Naive B cell (primary cell): ENCODE measurements at regions not wholly inside any gene's neighbourhood (a gene's known extent, or its start where the extent isn't known, plus 50 kb on each side); places are given as distances from the start of the nearest gene placed in this dataset.
"Not testable (repeated sequence)": the region's sequence is repeated elsewhere in the genome, so short reads cannot be mapped to it uniquely, and the experiment has no call there.

Experiments used
- ATAC-seq, 2 donors: fragments of 150-1000 bp; cut with Tn5 transposase; 2 replicates each; pipeline ENCODE4 v1.10.0; 2021; ENCODE audit warnings: low read depth in 2 of 2, mild to moderate bottlenecking in 2 of 2, moderate library complexity in 2 of 2
- DNase-seq: peaks from one replicate; pipeline ENCODE4 v3.0.0; 2022
- H3K27ac Mint-ChIP-seq, 6 donors: one replicate each; pipeline ENCODE4 v1.8.0; 2020 to 2022; ENCODE audit warnings: mild to moderate bottlenecking in 6 of 6, mixed read lengths in 6 of 6, moderate library complexity in 5 of 6, inconsistent platforms in 2 of 6
- H3K27me3 Mint-ChIP-seq, 3 donors: one replicate each; pipeline ENCODE4 v1.8.0; 2021 to 2022; ENCODE audit warnings: mixed read lengths in 3 of 3, mild to moderate bottlenecking in 1 of 3
- H3K36me3 Mint-ChIP-seq, 2 donors: one replicate each; pipeline ENCODE4 v1.8.0; 2020 to 2022; ENCODE audit warnings: mixed read lengths in 2 of 2, inconsistent platforms in 1 of 2, mild to moderate bottlenecking in 1 of 2
- H3K4me1 Mint-ChIP-seq, 3 donors: one replicate each; pipeline ENCODE4 v1.8.0; 2020 to 2022; ENCODE audit warnings: mixed read lengths in 3 of 3, inconsistent platforms in 1 of 3, mild to moderate bottlenecking in 1 of 3, moderate library complexity in 1 of 3
- H3K4me3 Mint-ChIP-seq, 8 donors: one replicate each; pipeline ENCODE4 v1.8.0; 2020 to 2022; ENCODE audit warnings: mild to moderate bottlenecking in 8 of 8, mixed read lengths in 8 of 8, moderate library complexity in 8 of 8, inconsistent platforms in 2 of 8
- H3K9me3 Mint-ChIP-seq, 7 donors: one replicate each; pipeline ENCODE4 v1.8.0; 2020 to 2022; ENCODE audit warnings: mixed read lengths in 7 of 7, mild to moderate bottlenecking in 5 of 7, inconsistent platforms in 2 of 7, moderate library complexity in 1 of 7

- ATAC-seq = no peak
- no peaks in the 10 kb centered on the region for H3K4me1 Mint-ChIP-seq
- no peak for DNase-seq
- H3K4me3 Mint-ChIP-seq = no peak overlapping the region
- H3K27me3 Mint-ChIP-seq = no peaks in the 10 kb centered on the region
- no peaks in the 10 kb centered on the region for H3K36me3 Mint-ChIP-seq
- no peak overlapping the region for H3K27ac Mint-ChIP-seq
- H3K9me3 Mint-ChIP-seq = peaks cover 0 to 18% (median 13%) of the 10 kb centered on the region in 7 donors
Observed at GRCh38 chr10:20372748-20373147, 524.4 kb downstream of the NEBL start.

- peaks cover 0 to 27% (median 16%) of the 10 kb centered on the region in 7 donors for H3K9me3 Mint-ChIP-seq
- not testable (repeated sequence) for H3K4me3 Mint-ChIP-seq, ATAC-seq, H3K27ac Mint-ChIP-seq, H3K36me3 Mint-ChIP-seq, H3K4me1 Mint-ChIP-seq, H3K27me3 Mint-ChIP-seq, DNase-seq
Observed at GRCh38 chr10:20370977-20371533, 526.1 kb downstream of the NEBL start.

DNA sequence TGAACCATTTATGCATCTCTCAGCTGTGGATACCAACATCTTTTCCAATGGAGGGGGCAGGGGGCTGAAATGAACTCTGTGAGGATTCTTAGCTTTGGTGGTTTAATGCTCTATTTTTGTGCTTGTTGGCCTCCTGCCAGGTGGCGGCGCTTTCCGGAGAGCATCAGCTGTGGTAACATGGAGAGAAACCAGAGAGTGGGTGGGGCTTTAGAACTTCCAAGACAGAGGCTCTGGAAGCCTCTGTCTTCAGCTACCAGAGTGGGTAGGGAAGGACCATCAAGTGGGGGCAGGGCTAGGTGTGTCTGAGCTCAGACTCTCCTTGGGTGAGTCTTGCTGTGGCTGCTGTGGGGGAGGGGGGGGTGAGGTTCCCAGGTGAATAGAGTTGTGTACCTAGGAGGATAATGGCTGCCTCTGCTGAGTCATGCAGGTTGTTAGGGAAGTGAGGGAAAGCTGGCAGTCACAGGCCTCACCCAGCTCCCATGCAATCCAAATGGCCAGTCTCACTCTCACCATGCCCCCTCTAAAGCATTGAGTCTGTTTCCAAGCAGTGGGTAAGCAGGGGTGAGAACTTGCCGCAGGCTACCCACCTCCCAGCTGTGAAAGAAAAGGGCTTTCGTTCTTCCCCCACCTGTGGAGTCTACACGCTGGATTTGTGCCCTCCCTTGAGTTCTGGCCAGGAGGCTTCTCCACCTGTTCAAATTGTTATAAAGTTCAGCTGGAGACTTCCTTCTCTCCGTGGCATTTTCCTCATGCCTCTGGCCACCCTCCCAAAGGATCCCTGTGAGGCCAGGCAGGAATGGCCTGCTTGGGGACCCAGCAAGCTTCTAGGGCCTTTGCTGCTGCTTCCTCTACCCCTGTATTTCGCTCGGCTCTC, 527.0 kb downstream of the NEBL start:
- ATAC-seq (no peak), DNase-seq (no peak)
- H3K27me3 Mint-ChIP-seq = no peaks in the 10 kb centered on the region
- no peak overlapping the region for H3K4me3 Mint-ChIP-seq
- no peaks in the 10 kb centered on the region for H3K36me3 Mint-ChIP-seq
- no peaks in the 10 kb centered on the region for H3K4me1 Mint-ChIP-seq
- no peak overlapping the region for H3K27ac Mint-ChIP-seq
- peaks cover 0 to 32% (median 16%) of the 10 kb centered on the region in 7 donors for H3K9me3 Mint-ChIP-seq

GRCh38 chr10:20363684-20364083, 533.4 kb downstream of the NEBL start:
- no peak for DNase-seq
- no peaks in the 10 kb centered on the region for H3K4me1 Mint-ChIP-seq
- H3K27ac Mint-ChIP-seq = no peak overlapping the region
- H3K9me3 Mint-ChIP-seq = peaks cover 4 to 31% (median 14%) of the 10 kb centered on the region in 7 donors
- no peaks in the 10 kb centered on the region for H3K27me3 Mint-ChIP-seq
- H3K36me3 Mint-ChIP-seq = peaks cover 0 to 5% of the 10 kb centered on the region in 2 donors
- no peak for ATAC-seq
- H3K4me3 Mint-ChIP-seq = no peak overlapping the region

- Mint-ChIP-seq H3K27me3 (no peaks in the 10 kb centered on the region), H3K9me3 (peaks cover 4 to 25% (median 12%) of the 10 kb centered on the region in 7 donors), H3K4me1 (no peaks in the 10 kb centered on the region), H3K27ac (no peak overlapping the region), H3K36me3 (no peaks in the 10 kb centered on the region), H3K4me3 (no peak overlapping the region)
- DNase-seq = no peak
- ATAC-seq = no peak
Observed at GRCh38 chr10:20355915-20356314, 539.7 kb downstream of the PLXDC2 start.

GRCh38 chr10:20355011-20355410, 538.8 kb downstream of the PLXDC2 start:
- no peak for ATAC-seq
- H3K4me3 Mint-ChIP-seq = no peak overlapping the region
- H3K9me3 Mint-ChIP-seq = peaks cover 5 to 27% (median 13%) of the 10 kb centered on the region in 7 donors
- H3K4me1 Mint-ChIP-seq = no peaks in the 10 kb centered on the region
- no peaks in the 10 kb centered on the region for H3K36me3 Mint-ChIP-seq
- no peaks in the 10 kb centered on the region for H3K27me3 Mint-ChIP-seq
- no peak overlapping the region for H3K27ac Mint-ChIP-seq
- no peak for DNase-seq

DNA sequence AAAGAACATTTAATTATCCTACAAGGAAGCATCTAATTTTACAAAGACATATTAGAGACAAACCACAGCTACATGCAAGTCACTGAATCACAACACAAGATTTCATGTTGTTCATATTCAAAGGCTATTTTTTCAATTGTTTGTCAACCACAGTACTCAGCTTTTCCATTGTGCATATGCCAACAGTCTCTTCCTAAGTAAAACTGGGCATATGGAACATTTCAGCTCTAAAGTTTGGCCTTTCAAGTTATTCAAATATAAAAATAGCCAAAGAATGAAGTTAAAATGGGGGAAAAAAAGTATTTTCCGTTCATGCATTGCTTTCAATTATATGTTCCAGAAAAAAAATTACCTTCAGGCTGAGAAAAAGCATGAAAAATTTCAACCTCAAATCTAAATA, 537.9 kb downstream of the PLXDC2 start:
- Mint-ChIP-seq H3K36me3 (no peaks in the 10 kb centered on the region), H3K4me3 (no peak overlapping the region), H3K9me3 (peaks cover 7 to 26% (median 11%) of the 10 kb centered on the region in 7 donors), H3K27me3 (no peaks in the 10 kb centered on the region), H3K4me1 (no peaks in the 10 kb centered on the region), H3K27ac (no peak overlapping the region)
- no peak for DNase-seq
- no peak for ATAC-seq

DNA sequence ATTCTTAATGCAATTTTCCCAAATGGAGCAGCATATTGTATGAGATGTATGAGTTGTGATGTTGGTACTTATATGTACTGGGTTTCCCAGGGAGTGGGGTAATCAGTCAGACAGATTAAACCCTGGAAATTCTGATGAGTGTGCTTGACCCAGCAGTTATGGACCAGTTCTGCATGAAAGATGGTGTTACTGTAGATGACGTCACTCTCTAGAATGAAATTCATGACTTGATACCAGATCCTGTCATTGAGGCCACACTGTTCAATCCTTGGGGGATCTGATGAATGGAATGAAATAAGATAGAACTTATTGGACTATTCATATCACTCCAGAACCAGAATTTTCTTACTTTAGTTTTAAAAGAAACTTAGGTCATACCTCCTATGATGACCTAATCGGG, 534.3 kb downstream of the PLXDC2 start:
- Mint-ChIP-seq H3K4me3 (no peak overlapping the region), H3K27me3 (no peaks in the 10 kb centered on the region)
- no peak for ATAC-seq

DNA sequence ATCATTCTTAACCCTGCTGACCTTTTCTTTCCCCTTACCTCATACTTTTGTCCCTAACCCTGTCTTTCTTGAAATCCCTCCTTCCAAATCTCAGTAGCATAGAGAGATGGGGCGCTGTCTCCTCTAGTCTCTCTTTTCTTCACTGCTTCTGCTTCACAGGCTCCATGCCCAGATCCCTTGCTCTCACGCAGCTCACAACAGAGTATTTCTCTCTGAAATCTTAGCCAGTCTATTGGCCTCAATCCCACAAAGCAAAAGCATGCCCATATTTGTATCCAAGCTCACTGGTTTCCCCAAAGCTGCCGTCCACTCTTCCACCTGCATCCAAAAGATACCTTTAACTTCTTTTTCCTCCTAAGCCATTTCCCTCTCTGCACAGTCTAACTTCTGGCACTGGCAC, 526.8 kb downstream of the PLXDC2 start:
- Mint-ChIP-seq H3K9me3 (peaks cover 5 to 22% (median 11%) of the 10 kb centered on the region in 7 donors), H3K36me3 (peaks cover 4 to 8% of the 10 kb centered on the region in 2 donors), H3K4me3 (no peak overlapping the region), H3K4me1 (no peaks in the 10 kb centered on the region), H3K27me3 (no peaks in the 10 kb centered on the region), H3K27ac (no peak overlapping the region)
- ATAC-seq (no peak), DNase-seq (no peak)

More for the DNA sequence above, 534.3 kb downstream of the PLXDC2 start:
- Mint-ChIP-seq H3K27ac (no peak overlapping the region), H3K9me3 (peaks cover 0 to 15% (median 7%) of the 10 kb centered on the region in 7 donors), H3K36me3 (no peaks in the 10 kb centered on the region), H3K4me1 (no peaks in the 10 kb centered on the region)
- DNase-seq = no peak
